G401 (cell line): ENCODE measurements at regions not wholly inside any gene's neighbourhood (a gene's known extent, or its start where the extent isn't known, plus 50 kb on each side); places are given as distances from the start of the nearest gene placed in this dataset.

ENCODE experiments used
- DNase-seq: peaks from one replicate; pipeline ENCODE4 v3.0.0-alpha.2; 2015; ENCODE audit warnings: low spot score
- in situ Hi-C: cut with HindIII; loops from 2 replicates; pipeline ENCODE4 v1.10.0; 2016; ENCODE audit warnings: low sequenced_read_pairs, mixed read lengths

DNA sequence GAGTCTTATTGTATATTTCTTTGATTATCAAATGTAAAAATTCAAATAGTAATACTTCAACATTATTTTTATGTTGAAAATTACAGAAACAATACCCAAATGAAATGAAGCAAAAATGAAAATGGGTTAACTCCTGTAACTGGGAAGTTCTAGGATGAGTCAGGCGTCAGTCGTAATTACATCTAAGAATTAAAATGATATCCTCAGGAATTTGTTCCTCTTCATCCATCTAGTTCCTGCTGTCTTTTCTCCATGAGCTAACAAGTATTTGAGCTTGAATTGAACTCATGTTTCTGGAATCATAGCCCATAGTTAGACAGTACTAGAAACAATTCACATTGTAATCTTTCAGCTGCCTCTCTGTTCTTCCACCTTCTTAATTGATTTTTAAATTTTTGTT is 568.3 kb upstream of the TLE4 start:
- DNase-seq = no peak
- in situ Hi-C loops = no loop called here

- no peak for DNase-seq
- in situ Hi-C loops = no loop called here
These were observed 567.7 kb upstream of the TLE4 start for GRCh38 chr9:79004032-79004431.

- no peak for DNase-seq
- in situ Hi-C loops = no loop called here
These were observed 565.2 kb upstream of the TLE4 start for GRCh38 chr9:79006546-79006945.

GRCh38 chr9:79007701-79008483 is 563.9 kb upstream of the TLE4 start:
- no peak for DNase-seq
- in situ Hi-C loops = no loop called here

GRCh38 chr9:79008916-79009315 is 562.8 kb upstream of the TLE4 start:
- in situ Hi-C loops = no loop called here
- DNase-seq = no peak

DNA sequence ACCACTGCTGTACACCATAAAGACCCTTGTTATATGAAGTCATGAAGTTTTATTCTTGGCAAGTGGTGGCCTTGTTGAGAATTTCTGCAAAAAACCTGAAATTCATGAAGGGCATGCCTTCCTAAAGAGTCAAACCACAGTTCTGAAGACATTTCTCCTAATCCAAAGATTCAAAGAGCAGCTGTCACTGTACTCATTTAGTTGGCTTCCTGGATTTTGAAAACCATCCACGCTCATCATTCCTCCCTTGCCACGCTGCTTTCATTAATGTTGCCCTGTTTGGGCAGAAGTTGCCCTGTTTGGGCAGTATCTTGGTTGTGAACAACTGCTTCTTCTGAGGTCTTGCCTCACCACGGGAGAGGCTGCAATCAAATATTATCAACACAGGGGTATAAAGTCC is 560.3 kb upstream of the TLE4 start:
- no peak for DNase-seq
- in situ Hi-C loops = no loop called here

DNA sequence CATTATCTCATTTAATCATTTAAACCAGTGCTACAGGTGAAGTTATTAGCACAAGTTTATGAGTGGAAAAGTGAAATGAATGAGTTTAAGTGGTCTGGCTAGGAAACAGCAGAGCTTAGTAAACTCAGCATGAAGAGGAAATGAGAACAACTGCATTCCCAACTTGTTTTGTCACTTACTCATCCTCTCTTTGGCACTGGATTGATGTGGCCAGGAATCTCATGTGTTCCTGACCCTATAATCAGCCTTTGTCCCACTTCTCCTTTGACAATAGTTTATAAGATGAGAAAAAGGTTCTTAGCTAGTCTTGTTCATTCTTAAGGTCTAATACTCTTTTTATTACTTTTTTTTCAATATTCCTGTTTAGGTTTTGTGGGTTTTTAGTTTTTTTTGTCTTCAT is 559.2 kb upstream of the TLE4 start:
- peak; percentile 48 for DNase-seq
- in situ Hi-C loops = no loop called here

DNA sequence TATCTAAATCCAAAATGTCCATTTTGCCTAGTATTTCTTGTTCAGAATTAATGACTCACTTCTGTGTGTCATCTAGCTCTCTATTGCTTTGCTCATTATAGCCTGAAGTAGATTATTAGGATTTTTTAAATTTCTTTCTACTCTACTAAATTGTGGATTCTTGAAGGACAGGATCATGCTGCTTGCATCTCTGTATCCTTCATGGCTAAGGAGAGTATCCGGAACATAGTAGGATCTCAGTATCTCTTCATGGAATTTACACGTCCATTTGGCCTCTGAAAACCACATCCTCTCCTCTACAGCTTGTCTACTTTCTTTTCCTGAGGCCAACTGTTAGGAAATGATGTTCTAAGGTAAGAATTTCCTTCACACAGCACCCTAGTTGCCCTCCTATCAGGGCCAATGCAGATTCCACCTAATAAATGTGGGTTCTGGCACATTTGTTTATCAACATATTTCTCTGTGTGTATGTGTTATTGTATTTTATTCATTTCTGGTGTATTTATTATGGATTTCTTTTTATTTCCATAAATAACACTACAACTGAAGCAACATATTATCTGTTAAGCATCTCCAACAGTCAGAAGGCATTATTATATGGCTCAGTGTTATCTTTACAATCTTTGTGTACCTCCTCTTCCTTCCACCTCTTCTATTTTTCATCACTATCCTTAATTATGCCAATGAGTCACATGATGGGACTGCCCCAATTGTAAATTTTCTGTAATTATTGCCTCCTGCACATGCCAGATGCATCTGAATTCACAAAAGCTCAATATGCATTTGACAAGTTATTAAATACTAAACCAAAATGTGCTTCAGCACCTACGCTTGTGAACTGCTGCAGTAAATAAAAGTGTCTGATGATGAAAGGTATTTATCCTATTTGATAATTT is 557.8 kb upstream of the TLE4 start:
- in situ Hi-C loops = no loop called here
- DNase-seq = no peak

GRCh38 chr9:79014929-79015699 is 556.7 kb upstream of the TLE4 start:
- in situ Hi-C loops = no loop called here
- peak; percentile 32 for DNase-seq

DNA sequence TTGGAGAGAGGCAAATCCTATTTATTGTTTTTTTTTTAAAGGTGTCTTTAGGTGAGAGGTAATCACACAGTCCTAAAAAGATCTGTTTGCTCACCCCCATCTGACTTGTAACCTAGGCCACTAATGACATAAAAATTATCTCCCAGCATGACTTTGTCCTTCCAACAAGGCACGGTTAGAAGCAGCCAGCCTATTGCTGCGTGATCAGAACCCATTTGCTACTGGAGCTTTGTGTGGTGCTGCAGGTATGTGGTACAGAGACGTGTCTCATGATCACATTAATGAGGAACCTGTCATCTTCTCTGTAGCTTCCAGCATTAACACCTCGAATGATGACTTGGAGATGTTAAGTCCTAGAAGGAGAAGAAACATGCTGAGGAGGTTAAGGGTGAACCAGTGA is 555.8 kb upstream of the TLE4 start:
- in situ Hi-C loops = no loop called here

DNA sequence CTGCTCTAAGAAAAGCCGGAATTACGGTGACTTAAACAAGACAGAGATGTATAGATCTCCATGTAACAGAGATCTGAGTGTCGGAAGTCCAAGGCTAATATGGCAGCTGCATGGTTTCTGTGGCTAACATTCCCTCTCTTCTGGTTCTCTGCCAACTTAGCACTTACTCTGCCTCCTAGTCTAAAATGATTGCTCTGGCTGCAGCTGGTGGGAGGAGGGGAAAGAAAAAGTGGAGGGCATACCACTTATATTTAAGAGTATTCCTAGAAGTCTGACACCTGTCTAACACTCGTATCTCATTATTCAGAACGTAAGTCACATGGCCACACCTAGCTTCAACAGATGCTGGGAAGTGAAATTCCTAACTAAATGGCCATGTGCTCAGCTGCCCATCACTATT is 551.5 kb upstream of the TLE4 start:
- in situ Hi-C loops = no loop called here
- no peak for DNase-seq

More for the DNA sequence above, 555.8 kb upstream of the TLE4 start:
- DNase-seq = peak; percentile 57

DNA sequence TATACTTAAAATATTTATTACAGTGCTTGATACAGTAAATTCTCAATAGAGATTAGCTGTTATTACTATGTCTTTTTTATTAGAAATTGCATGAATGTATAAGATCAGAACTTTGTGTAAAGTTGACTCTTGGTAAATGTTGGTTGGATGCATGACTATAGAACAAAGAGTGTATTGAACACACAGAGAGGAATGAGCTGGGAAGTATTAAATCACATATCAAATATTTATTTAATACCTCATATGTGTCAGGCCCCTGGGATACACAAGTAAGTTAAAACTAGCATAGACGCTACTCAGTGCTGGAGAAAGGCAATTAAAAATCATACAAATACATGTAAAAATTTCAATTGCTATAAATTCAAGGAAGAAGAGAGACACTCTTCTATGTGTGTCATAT is 550.7 kb upstream of the TLE4 start:
- DNase-seq = no peak
- in situ Hi-C loops = no loop called here

GRCh38 chr9:79023134-79023580 is 548.6 kb upstream of the TLE4 start:
- no peak for DNase-seq
- in situ Hi-C loops = no loop called here

- no peak for DNase-seq
These were observed 545.4 kb upstream of the TLE4 start for GRCh38 chr9:79026316-79026715.

DNA sequence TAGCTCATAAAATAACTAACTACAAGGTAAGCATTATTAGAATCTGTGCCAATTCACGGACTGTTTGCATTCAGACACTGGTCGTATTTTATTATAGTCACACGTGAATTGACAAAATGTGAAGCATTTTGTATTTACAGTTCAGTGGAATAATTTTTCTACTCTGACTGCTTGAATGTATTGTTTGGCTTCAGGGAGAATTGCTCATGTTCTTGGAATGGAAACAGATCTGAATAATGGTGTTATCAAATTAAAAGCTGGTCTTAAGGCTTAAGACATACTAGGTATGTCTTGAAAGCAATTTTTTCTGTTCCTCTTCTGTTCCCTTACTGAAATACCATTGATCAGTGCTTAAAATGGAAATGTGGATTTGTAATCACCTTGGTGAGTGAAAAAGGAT is 543.7 kb upstream of the TLE4 start:
- DNase-seq = no peak
- in situ Hi-C loops = no loop called here

More at GRCh38 chr9:79026316-79026715, 545.4 kb upstream of the TLE4 start:
- in situ Hi-C loops = no loop called here

GRCh38 chr9:79034583-79034982 is 537.2 kb upstream of the TLE4 start:
- in situ Hi-C loops = no loop called here
- DNase-seq = no peak

- in situ Hi-C loops = no loop called here
- DNase-seq = no peak
These were observed 534.4 kb upstream of the TLE4 start for GRCh38 chr9:79037338-79037737.

DNA sequence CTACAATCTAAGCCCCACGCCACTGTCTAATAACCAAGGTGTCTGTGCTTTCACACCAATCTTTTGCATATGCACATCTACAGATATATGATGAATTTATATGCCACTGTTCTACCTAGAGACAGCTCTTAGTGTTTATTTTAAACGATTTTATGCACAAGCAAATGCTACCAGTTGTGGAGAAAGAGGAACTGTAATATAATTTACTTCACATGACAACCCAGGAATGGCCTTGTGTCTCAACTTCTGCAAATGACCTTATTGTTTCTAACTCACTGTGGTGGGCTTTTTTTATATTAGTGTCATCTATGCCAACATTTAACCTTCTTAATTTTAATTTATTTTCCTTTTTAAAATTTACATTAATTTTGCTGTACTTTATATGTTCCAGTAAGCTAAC is 531.1 kb upstream of the TLE4 start:
- in situ Hi-C loops = no loop called here
- no peak for DNase-seq

DNA sequence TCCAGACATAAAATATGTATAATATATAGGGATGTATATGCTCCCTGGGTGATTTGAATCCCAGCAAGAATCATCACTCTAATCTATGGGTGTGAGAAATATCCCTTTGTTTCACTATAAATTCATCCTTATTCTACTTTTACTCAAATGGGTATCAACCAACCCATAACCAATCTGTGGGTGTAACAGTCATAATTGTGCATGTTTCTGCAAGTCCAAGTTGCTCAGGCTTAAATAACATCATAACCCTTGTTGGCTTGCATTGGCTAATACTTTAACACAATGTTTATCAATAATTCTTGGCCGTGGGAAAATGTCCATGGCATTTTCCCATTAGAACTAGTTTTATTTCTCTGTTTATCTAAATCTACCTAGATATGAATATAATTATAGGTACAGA is 530.5 kb upstream of the TLE4 start:
- no peak for DNase-seq
- in situ Hi-C loops = no loop called here

DNA sequence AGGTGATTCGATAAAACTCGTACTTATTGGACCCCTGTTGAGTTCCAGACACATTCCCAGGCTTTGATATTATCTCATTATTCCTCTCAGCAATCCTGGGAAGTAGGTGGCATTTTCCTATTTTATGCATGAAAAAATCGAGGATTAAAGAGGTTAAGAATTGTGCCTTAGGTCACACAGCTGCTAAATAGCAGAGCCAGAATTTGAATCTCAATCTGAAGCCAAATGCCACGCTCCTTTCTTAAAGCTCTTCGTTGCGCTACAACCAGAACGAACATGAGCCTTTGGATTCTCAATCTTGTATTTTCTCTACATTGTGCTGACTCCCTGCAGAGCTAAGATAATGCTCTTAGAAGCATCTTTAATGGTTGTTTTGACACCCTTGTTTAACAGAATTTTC is 527.8 kb upstream of the TLE4 start:
- DNase-seq = no peak
- in situ Hi-C loops = no loop called here
